ENCODE measurements at regions not wholly inside any gene's neighbourhood (a gene's known extent, or its start where the extent isn't known, plus 50 kb on each side); places are given as distances from the start of the nearest gene placed in this dataset.

DNA sequence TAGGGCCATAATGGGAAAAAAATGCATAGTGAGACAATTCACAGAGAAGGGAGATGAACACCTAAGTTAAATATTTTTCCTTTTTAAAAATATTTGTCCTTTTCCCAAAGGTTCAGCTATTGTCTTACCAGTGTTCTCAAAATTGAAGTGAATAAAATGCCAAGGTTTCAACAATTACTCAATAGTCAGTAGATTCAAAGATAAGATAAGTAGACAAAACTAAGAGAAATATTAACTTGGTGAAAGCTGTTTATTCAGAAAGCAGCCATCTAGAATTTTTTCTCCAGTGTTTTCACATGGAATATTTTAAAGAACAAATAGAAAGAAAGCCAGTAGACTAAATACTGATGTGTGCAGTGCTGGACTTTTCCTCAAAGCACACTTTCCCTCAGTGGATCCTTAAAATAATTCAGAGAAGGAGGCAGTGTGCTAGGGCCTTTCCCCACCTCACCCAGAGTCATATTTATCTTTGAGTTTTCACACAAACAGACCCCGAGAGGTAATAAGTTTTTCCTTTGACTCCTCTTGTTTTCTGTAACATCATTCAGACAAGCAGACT is 144.5 kb upstream of the PLEKHG7 start:
- TF ChIP-seq, protein P1, sequence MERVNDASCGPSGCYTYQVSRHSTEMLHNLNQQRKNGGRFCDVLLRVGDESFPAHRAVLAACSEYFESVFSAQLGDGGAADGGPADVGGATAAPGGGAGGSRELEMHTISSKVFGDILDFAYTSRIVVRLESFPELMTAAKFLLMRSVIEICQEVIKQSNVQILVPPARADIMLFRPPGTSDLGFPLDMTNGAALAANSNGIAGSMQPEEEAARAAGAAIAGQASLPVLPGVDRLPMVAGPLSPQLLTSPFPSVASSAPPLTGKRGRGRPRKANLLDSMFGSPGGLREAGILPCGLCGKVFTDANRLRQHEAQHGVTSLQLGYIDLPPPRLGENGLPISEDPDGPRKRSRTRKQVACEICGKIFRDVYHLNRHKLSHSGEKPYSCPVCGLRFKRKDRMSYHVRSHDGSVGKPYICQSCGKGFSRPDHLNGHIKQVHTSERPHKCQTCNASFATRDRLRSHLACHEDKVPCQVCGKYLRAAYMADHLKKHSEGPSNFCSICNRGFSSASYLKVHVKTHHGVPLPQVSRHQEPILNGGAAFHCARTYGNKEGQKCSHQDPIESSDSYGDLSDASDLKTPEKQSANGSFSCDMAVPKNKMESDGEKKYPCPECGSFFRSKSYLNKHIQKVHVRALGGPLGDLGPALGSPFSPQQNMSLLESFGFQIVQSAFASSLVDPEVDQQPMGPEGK (CRISPR knock-in tag; IDR thresholded peaks at IDR 0.05; ENCODE audit: borderline replicate concordance), result no peak
- no peak for TF ChIP-seq ZNF565 (CRISPR knock-in tag; conservative IDR thresholded peaks at IDR 0.05; ENCODE audit: low read depth)
- ATAC-seq, result no peak

DNA sequence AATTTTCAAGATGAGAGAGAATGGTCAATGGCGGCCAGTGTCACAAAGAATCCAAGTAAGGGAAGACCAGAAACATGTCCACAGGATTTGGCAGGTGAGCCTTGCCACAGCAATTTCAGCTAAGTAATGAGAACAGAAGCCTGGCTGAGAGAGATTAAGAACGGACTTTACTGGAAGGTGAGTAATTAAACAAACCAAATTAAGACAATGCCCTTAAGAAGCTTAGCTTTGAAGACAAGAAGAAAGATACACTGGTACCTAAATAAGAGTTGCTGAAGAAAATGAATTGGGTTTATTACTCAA is 145.4 kb upstream of the PLEKHG7 start:
- no peak for ATAC-seq
- TF ChIP-seq OSR1 (CRISPR knock-in tag; IDR thresholded peaks at IDR 0.05), result no peak
- no peak for TF ChIP-seq ESRRG (CRISPR knock-in tag; IDR thresholded peaks at IDR 0.05)
- TF ChIP-seq CSDC2 (CRISPR knock-in tag; IDR thresholded peaks at IDR 0.05), result no peak
- TF ChIP-seq GLIS3 (CRISPR knock-in tag; IDR thresholded peaks at IDR 0.05), result no peak
- no peak for TF ChIP-seq ARNTL (CRISPR knock-in tag; IDR thresholded peaks at IDR 0.05; ENCODE audit: borderline replicate concordance, low read depth)
- TF ChIP-seq RARB (CRISPR knock-in tag; IDR thresholded peaks at IDR 0.05), result no peak
- no peak for TF ChIP-seq ZNF565 (CRISPR knock-in tag; conservative IDR thresholded peaks at IDR 0.05; ENCODE audit: low read depth)
- TF ChIP-seq, protein P2, sequence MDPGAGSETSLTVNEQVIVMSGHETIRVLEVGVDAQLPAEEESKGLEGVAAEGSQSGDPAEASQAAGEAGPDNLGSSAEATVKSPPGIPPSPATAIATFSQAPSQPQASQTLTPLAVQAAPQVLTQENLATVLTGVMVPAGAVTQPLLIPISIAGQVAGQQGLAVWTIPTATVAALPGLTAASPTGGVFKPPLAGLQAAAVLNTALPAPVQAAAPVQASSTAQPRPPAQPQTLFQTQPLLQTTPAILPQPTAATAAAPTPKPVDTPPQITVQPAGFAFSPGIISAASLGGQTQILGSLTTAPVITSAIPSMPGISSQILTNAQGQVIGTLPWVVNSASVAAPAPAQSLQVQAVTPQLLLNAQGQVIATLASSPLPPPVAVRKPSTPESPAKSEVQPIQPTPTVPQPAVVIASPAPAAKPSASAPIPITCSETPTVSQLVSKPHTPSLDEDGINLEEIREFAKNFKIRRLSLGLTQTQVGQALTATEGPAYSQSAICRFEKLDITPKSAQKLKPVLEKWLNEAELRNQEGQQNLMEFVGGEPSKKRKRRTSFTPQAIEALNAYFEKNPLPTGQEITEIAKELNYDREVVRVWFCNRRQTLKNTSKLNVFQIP (CRISPR knock-in tag; IDR thresholded peaks at IDR 0.05; ENCODE audit: borderline replicate concordance, low read depth), result no peak
- TF ChIP-seq, protein P1 (CRISPR knock-in tag; IDR thresholded peaks at IDR 0.05; ENCODE audit: borderline replicate concordance), result no peak
- TF ChIP-seq ZFP3 (CRISPR knock-in tag; IDR thresholded peaks at IDR 0.05), result no peak
- TF ChIP-seq TOX (CRISPR knock-in tag; IDR thresholded peaks at IDR 0.05; ENCODE audit: borderline replicate concordance), result no peak
- no peak for TF ChIP-seq ZFP30 (CRISPR knock-in tag; IDR thresholded peaks at IDR 0.05)
- TF ChIP-seq, protein P3, sequence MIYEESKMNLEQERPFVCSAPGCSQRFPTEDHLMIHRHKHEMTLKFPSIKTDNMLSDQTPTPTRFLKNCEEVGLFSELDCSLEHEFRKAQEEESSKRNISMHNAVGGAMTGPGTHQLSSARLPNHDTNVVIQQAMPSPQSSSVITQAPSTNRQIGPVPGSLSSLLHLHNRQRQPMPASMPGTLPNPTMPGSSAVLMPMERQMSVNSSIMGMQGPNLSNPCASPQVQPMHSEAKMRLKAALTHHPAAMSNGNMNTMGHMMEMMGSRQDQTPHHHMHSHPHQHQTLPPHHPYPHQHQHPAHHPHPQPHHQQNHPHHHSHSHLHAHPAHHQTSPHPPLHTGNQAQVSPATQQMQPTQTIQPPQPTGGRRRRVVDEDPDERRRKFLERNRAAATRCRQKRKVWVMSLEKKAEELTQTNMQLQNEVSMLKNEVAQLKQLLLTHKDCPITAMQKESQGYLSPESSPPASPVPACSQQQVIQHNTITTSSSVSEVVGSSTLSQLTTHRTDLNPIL (CRISPR knock-in tag; IDR thresholded peaks at IDR 0.05; ENCODE audit: low read depth), result no peak
- no peak for TF ChIP-seq ZNF8 (CRISPR knock-in tag; IDR thresholded peaks at IDR 0.05)
- no peak for TF ChIP-seq ZNF70 (CRISPR knock-in tag; IDR thresholded peaks at IDR 0.05)
- TF ChIP-seq, protein P4, sequence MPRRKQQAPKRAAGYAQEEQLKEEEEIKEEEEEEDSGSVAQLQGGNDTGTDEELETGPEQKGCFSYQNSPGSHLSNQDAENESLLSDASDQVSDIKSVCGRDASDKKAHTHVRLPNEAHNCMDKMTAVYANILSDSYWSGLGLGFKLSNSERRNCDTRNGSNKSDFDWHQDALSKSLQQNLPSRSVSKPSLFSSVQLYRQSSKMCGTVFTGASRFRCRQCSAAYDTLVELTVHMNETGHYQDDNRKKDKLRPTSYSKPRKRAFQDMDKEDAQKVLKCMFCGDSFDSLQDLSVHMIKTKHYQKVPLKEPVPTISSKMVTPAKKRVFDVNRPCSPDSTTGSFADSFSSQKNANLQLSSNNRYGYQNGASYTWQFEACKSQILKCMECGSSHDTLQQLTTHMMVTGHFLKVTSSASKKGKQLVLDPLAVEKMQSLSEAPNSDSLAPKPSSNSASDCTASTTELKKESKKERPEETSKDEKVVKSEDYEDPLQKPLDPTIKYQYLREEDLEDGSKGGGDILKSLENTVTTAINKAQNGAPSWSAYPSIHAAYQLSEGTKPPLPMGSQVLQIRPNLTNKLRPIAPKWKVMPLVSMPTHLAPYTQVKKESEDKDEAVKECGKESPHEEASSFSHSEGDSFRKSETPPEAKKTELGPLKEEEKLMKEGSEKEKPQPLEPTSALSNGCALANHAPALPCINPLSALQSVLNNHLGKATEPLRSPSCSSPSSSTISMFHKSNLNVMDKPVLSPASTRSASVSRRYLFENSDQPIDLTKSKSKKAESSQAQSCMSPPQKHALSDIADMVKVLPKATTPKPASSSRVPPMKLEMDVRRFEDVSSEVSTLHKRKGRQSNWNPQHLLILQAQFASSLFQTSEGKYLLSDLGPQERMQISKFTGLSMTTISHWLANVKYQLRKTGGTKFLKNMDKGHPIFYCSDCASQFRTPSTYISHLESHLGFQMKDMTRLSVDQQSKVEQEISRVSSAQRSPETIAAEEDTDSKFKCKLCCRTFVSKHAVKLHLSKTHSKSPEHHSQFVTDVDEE (CRISPR knock-in tag; IDR thresholded peaks at IDR 0.05), result no peak

DNA sequence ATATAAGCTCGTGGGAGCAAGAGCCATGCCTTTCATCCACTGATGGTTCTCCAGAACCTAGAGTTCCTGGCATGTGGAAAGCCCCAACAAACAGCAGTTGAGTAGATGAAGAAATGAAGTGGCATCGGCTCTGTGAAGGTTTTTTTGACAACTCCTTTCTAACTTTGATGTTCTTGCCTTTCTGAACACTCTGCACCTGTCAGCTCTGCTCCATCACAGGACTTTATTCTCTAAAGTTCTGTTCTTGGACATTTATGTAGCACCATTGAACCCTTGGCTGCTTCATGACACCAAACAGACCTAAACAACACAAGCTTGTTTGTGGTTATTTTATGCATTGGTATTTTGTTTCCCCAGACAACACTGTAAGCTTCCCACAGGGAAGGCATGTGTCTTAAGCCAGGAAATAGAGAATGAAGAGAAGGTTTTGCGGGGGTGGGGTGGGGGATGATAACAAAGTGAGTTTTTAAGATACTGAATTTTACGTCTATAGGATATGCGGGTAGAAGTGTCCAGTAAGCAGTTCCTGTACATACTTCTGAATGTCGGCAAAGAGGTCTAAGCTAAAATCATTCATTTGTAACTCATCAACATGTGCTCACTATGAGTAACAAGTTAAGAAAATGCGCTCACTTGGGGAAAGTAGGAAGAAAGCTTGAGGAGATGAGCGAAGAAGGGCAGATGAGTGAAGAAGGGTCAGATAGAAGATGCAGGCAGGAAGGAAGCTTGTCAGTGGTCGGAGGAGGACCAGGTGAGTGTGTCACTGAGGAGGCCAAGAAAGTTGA is 146.0 kb upstream of the PLEKHG7 start:
- no peak for ATAC-seq
- TF ChIP-seq ZC3H10 (CRISPR knock-in tag; IDR thresholded peaks at IDR 0.05) (no peak), CSDC2 (CRISPR knock-in tag; IDR thresholded peaks at IDR 0.05) (no peak), TCF4 (CRISPR knock-in tag; IDR thresholded peaks at IDR 0.05; ENCODE audit: borderline replicate concordance) (no peak), GLIS3 (CRISPR knock-in tag; IDR thresholded peaks at IDR 0.05) (no peak), ARNTL (CRISPR knock-in tag; IDR thresholded peaks at IDR 0.05; ENCODE audit: borderline replicate concordance, low read depth) (no peak), TOX (CRISPR knock-in tag; IDR thresholded peaks at IDR 0.05; ENCODE audit: borderline replicate concordance) (no peak)
- TF ChIP-seq, protein P3 (CRISPR knock-in tag; IDR thresholded peaks at IDR 0.05; ENCODE audit: low read depth), result no peak
- TF ChIP-seq, protein P2 (CRISPR knock-in tag; IDR thresholded peaks at IDR 0.05; ENCODE audit: borderline replicate concordance, low read depth), result no peak
- TF ChIP-seq, protein P1 (CRISPR knock-in tag; IDR thresholded peaks at IDR 0.05; ENCODE audit: borderline replicate concordance), result no peak
- TF ChIP-seq, protein P5, sequence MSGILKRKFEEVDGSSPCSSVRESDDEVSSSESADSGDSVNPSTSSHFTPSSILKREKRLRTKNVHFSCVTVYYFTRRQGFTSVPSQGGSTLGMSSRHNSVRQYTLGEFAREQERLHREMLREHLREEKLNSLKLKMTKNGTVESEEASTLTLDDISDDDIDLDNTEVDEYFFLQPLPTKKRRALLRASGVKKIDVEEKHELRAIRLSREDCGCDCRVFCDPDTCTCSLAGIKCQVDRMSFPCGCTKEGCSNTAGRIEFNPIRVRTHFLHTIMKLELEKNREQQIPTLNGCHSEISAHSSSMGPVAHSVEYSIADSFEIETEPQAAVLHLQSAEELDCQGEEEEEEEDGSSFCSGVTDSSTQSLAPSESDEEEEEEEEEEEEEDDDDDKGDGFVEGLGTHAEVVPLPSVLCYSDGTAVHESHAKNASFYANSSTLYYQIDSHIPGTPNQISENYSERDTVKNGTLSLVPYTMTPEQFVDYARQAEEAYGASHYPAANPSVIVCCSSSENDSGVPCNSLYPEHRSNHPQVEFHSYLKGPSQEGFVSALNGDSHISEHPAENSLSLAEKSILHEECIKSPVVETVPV (CRISPR knock-in tag; IDR thresholded peaks at IDR 0.05), result no peak

Data from SK-N-SH treated with all-trans-retinoic acid at 6 μM for 48 hours (cell line).